ENCODE measurements at regions not wholly inside any gene's neighbourhood (a gene's known extent, or its start where the extent isn't known, plus 50 kb on each side); places are given as distances from the start of the nearest gene placed in this dataset.

GRCh38 chr9:27625751-27626150 lies 52.5 kb upstream of the C9orf72 start:
- no peak for DNase-seq

- peak; percentile 1 for DNase-seq
These were observed 53.2 kb upstream of the C9orf72 start for GRCh38 chr9:27626244-27627187.

DNA sequence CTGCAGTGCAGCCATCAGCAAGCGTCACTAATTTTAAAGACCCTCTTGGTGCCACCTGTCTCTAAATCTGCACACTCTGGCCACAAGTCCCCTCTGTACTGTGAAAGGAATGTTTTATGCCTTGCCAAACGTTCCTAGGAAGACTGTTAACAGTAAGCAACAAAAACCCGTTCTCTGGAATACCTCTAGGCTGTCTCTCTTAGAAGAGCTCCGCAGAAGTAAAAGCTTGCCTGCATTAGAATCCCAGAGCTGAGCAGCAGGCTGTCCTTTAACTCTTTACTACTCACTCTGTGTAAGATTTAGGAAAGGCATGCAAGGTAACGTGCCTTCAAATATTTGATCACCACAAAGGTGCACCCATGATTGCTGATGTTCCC lies 53.9 kb upstream of the C9orf72 start:
- no peak for DNase-seq

GRCh38 chr9:27628311-27628710 lies 55.0 kb upstream of the C9orf72 start:
- no peak for DNase-seq

DNA sequence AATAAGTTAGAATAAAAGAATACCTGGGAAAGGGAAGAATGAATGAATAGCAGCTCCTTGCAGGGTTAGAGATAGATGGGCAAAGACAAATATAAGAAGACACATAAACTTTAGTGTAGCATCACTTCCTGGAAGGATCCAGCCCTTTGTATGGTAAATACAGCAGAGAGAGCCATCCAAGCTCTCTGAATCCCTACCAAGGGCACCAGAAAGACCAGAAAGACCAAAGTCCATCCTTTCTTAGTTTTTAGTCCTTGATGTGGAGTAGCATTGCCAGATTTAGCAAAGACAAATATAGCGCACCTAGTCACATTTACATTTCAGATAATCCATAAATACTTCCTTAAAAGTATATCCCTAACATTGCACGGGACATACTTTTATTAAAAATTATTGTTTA lies 56.1 kb upstream of the C9orf72 start:
- no peak for DNase-seq

DNA sequence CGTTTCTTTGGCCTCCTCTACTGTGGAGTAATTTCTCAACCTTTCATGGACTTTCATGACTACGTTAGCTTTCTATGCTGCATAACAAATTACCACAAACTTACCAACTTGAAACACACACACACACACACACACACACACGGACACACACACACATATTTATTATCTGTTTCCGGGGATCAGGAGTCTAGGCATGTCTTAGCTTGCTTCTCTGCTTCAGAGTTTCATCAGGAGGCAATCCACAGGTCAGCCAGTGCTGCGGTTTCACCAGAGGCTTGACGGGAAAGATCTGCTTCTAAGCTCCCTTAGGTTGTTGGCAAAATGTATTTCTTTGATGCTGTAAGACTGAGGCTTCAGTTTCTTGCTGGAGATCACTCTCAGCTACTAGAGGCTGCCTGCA lies 59.0 kb upstream of the C9orf72 start:
- DNase-seq: no peak

GRCh38 chr9:27633764-27634163 lies 60.5 kb upstream of the C9orf72 start:
- no peak for DNase-seq

DNA sequence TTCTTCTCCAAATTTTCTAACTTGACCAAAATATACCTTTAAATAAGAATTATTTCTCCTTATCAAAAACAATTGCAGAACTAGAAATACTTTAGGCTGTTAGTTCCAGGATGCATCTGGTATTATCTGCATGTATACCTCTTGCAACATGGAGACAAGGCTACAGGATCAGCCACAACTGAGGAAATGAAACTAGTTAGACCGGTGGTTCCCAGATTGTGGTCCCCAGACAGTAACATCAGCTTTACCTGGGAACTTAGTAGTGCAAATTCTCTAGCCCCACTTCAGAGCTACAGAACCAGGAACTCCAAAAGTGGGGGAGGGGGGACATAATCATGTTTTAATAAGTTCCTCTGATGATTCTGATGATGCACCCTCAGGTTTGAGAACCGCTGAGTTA lies 61.6 kb upstream of the C9orf72 start:
- DNase-seq: no peak

DNA sequence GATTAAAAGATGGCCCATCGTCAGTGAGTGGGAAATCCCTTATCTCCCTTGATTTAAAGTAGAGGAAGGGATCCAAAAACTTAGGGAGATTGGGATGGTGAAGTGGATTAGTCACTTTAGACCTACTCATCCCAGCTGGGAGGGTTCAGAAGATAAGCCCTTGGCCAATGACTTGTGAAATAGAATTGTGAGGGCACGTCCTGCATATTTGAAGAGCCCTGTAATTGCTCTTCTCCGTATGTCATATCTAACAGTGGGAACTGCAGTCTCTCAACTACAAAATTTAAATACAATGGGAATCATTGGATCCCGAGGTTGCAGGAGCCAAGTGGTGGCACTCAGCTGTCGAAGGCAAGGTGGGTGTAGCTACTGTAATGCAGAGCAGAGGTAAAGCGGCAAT lies 65.4 kb upstream of the C9orf72 start:
- DNase-seq: no peak

GRCh38 chr9:27645161-27645840 lies 72.0 kb upstream of the C9orf72 start:
- DNase-seq: no peak

GRCh38 chr9:27653246-27653645 lies 80.0 kb upstream of the C9orf72 start:
- DNase-seq: peak; percentile 6

- no peak for DNase-seq
These were observed 80.7 kb upstream of the C9orf72 start for GRCh38 chr9:27653957-27654356.

DNA sequence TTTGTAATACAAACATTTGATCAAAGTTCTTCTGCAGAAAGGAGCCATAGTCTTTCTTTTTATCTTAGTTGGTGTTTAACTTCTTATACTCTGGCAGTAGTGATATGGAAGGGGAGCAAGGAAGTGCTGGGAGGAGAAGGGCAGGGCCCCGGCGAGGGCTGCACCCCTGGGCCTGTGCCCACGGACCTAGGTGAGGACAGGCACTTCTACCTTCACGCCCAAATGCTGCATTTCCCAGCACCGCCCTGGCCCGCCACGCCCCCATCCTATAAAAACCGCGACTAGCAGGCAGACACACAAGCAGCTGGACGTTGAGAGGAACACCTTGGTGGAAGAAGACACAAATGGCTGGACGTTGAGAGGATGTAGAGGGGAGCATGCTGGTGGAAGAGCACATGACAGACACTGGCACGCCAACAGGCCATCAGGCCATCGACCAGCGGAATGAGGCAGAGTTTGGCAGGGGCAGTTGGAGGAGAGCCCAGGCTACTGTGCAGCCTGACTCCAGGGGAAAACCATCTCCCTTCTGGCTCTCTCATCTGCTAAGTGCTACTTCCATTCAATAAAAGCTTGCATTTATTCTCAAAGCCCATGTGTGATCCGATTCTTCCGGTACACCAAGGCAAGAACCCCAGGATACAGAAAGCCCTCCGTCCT lies 81.5 kb upstream of the C9orf72 start:
- no peak for DNase-seq

GRCh38 chr9:27655441-27655840 lies 82.2 kb upstream of the C9orf72 start:
- no peak for DNase-seq

DNA sequence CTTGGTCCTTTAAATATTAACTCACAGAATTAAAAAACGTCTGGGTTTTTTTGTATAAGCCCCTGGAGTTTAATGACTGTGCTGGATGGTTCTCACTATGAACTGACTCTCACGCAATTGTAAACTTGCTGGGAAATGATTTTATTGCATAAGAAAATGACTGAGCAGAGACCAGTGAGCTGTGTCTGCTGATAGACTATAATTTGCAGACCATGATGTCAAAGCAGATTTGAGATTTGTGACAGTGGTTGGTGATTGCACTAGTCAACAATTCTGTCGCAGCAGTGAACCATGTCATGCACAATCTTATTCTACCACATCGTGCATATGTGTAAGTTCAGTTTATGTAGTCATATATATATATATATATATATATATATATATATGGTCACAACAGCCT lies 85.7 kb upstream of the C9orf72 start:
- no peak for DNase-seq

DNA sequence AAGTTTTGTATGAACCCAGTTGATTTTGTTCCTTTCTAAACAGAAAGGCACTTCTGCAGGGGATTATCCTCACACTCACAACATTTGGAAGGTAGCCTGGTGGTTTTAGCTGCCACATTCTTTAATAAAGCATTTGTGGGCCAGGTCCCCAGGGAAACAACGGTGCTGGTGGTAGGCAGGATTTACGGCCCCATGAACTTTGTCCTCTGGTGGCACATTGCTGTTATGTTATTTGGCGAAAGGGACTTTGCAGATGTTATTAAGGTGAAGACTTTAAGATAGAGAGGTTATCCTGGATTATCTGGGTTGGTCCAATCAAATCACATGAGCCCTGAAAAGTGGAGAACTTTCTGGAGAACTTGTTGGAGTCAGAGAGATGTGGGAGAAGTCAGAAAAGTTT lies 86.3 kb upstream of the C9orf72 start:
- DNase-seq: no peak

- no peak for DNase-seq
These were observed 86.9 kb upstream of the C9orf72 start for GRCh38 chr9:27660148-27660547.

GRCh38 chr9:27663526-27663925 lies 90.2 kb upstream of the C9orf72 start:
- DNase-seq: no peak

DNA sequence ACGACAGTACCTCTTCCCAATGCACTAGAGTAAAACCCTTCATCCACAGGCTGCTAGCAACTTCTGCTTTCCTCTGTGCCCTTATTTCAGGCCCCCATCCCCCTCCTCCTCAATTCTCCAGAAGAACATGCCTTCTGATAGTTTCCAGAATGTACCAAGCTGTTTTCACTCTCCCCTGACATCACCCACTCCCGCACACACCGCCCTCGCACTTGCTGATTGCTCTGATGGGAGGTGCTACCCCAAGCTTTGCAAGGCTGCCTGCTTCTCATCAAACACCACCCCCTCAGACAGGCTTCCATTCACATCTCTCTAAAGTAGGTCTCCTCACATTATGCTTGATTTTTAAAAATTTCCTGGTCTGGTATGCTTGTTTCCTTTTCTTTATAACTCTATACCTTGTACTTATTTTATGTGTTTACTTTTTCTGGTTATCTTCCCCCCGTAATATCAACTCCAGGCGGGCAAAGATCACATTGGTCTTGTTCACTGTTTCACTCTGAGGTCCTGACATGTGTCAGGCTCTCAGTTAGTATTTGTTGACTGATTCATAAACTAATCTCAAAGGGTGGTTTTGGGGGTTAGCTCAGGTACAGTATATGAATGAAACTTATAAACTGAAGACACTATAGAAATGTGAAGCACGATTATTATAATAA lies 91.0 kb upstream of the C9orf72 start:
- no peak for DNase-seq

DNA sequence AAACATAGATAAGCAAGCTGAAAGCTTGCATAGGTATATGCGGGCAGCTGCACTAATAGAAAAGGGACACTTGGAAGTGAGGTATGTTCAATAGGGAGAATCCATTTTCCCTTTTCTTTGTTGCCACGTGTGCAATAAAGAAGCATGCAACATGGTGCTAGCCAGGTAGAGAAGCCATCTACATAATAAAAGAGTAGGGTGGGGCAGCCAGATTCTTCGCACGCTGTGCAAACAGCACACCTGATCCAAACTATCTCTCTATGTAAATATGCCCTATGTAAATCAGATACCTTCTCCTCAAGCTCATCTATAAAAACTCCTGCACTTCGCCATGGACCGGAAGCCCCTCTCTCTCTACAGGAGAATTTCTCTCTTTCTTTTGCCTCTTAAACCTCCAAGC lies 91.9 kb upstream of the C9orf72 start:
- DNase-seq: no peak

DNA sequence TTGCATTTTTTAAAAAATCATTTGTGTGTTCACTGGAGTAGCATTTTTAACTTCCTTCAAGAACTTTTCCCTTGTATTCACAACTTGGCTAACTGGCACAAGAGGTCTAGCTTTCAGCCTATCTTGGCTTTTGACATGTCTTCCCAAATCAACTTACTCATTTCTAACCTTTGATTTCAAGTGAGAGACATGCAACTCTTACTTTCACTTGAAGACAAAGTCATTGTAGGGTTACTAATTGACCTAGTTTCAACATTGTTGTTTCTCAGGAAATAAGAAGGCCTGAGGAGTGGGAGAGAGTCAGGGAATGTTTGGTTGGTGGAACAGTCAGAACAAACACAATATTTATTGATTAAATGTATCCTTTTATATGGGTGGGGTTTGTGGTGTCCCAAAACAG lies 95.0 kb upstream of the C9orf72 start:
- peak; percentile 4 for DNase-seq

GRCh38 chr9:27671636-27672035 lies 98.4 kb upstream of the C9orf72 start:
- no peak for DNase-seq

DNA sequence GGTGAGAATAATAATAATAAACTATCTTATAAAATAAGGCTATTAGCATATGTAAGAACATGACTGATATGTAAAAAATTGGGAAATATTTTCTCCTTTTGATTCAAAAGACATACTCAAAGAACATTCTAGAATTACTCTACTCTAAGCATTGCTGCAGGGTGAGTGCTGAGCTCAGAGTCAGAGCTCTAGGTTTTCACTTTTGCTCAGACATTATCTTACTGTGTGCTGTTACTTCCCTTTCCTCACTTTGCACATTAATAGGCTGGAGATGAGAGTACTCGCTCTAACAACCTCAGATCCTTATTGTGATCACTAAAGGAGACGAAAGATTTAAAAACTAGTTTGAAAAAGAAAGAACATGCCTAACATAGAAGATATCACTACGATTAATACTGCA lies 99.4 kb upstream of the C9orf72 start:
- DNase-seq: no peak
